A673 (cell line): ENCODE measurements at regions not wholly inside any gene's neighbourhood (a gene's known extent, or its start where the extent isn't known, plus 50 kb on each side); places are given as distances from the start of the nearest gene placed in this dataset.

Experiments used
- BruUV-seq: library from RNA; stranded (reverse); fragments of 400-500 nt; replicated peaks from 2 replicates; lab custom pipeline; 2021; lab: Mats Ljungman, UMichigan
- CTCF ChIA-PET: fragments of 300-600 bp; sonication (Branson Sonifier 250); formaldehyde crosslinking; loops from one replicate; lab custom pipeline; 2022; ENCODE audit warnings: antibody characterized with exemption; lab: Charles Lee
- POLR2A ChIA-PET: fragments of 300-600 bp; sonication (Branson Sonifier 250); formaldehyde crosslinking; loops from one replicate; lab custom pipeline; 2022; ENCODE audit warnings: antibody characterized with exemption; ENCODE audit not compliant: low non-redundant PET; lab: Charles Lee
- DNase-seq: peaks from one replicate; pipeline ENCODE4 v3.0.0-alpha.2; 2015; ENCODE audit warnings: low spot score
- H3K27ac ChIP-seq: fragments of 200-600 bp; sonication (generic); 2 replicates; pipeline ENCODE4 v1.5.1; 2016; ENCODE audit warnings: mixed run types, low read depth, mild to moderate bottlenecking, mixed read lengths, antibody characterized with exemption, low read length; ENCODE audit not compliant: poor library complexity, severe bottlenecking
- H3K27me3 ChIP-seq: fragments of 200-600 bp; sonication (generic); replicated peaks from 2 replicates; pipeline ENCODE4 v1.6.1; 2017; ENCODE audit warnings: mixed run types, low read depth, mild to moderate bottlenecking, mixed read lengths, antibody characterized with exemption, low read length; ENCODE audit not compliant: insufficient read depth, poor library complexity
- H3K36me3 ChIP-seq: fragments of 200-600 bp; sonication (generic); 2 replicates; pipeline ENCODE4 v1.6.1; 2016; ENCODE audit warnings: mixed run types, mild to moderate bottlenecking, mixed read lengths, antibody characterized with exemption, low read length; ENCODE audit not compliant: insufficient read depth, poor library complexity, severe bottlenecking
- H3K4me1 ChIP-seq: fragments of 200-600 bp; sonication (generic); 2 replicates; pipeline ENCODE4 v1.6.1; 2017; ENCODE audit warnings: mixed run types, mild to moderate bottlenecking, mixed read lengths, antibody characterized with exemption, low read length; ENCODE audit not compliant: insufficient read depth, poor library complexity, severe bottlenecking
- H3K4me3 ChIP-seq: fragments of 200-600 bp; sonication (generic); 2 replicates; pipeline ENCODE4 v1.5.1; 2016; ENCODE audit warnings: low read depth, mixed run types, mild to moderate bottlenecking, mixed read lengths, low read length; ENCODE audit not compliant: poor library complexity, severe bottlenecking
- H3K9me3 ChIP-seq: fragments of 200-600 bp; sonication (generic); 2 replicates; pipeline ENCODE4 v1.6.1; 2016; ENCODE audit warnings: mixed run types, low read depth, mild to moderate bottlenecking, mixed read lengths, antibody characterized with exemption, low read length; ENCODE audit not compliant: poor library complexity, severe bottlenecking
- CTCF ChIP-seq: fragments of 300-800, 200-600 bp; sonication (generic); conservative IDR thresholded peaks from 2 replicates; pipeline ENCODE4 v1.5.1; 2017; ENCODE audit warnings: low read depth, mild to moderate bottlenecking, antibody characterized with exemption, low read length, moderate library complexity, mixed read lengths
- EZH2 ChIP-seq: fragments of 200-600 bp; sonication (generic); IDR thresholded peaks from 2 replicates; pipeline ENCODE4 v1.6.1; 2017; ENCODE audit warnings: borderline replicate concordance, low read depth, mild to moderate bottlenecking, mixed read lengths, antibody characterized with exemption, low read length; ENCODE audit not compliant: poor library complexity, severe bottlenecking
- intact Hi-C: fragments of 100-400 bp; cut with micrococcal nuclease; formaldehyde crosslinking; loops from one replicate; pipeline ENCODE4 v1.10.0; 2022; ENCODE audit not compliant: unreplicated experiment

- no peak for DNase-seq
- intact Hi-C loops = no loop called here
- Histone ChIP-seq H3K9me3 (peaks cover 3% of the 10 kb centered on the region), H3K27me3 (no peaks in the 10 kb centered on the region), H3K4me3 (no peak overlapping the region), H3K27ac (no peak overlapping the region), H3K36me3 (no peaks in the 10 kb centered on the region), H3K4me1 (no peaks in the 10 kb centered on the region)
- POLR2A ChIA-PET = no interaction called here
- no peak for TF ChIP-seq CTCF
- no peak for TF ChIP-seq EZH2
- no TSS peak for BruUV-seq
- CTCF ChIA-PET = no interaction called here
Measured at GRCh38 chr7:125834421-125834820, 904.8 kb upstream of the POT1 start.

DNA sequence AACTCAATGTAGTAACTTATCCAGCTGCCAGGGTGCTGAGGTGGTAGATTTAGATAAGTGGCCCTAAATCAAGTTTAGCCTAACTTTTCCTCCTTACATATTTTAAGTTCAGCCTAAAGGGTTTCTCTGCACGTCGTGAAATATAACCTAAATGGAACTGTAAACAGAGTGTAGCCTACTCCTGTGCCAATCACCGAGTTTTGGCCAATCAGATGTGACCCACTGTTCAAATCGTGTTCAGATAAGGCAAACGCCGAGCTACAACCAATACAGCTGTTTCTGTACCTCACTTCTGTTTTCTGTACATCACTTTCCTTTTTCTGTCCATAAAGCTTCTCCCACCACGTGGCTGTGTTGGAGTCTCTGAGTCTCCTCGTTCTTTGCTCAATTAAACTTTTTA lies 904.2 kb upstream of the POT1 start:
- ChIA-PET CTCF (no interaction called here), POLR2A (no interaction called here)
- Histone ChIP-seq H3K4me3 (no peak overlapping the region), H3K27me3 (no peaks in the 10 kb centered on the region), H3K4me1 (no peaks in the 10 kb centered on the region), H3K36me3 (no peaks in the 10 kb centered on the region), H3K9me3 (no peaks in the 10 kb centered on the region), H3K27ac (no peak overlapping the region)
- no peak for TF ChIP-seq EZH2
- TF ChIP-seq CTCF = no peak
- no TSS peak for BruUV-seq
- intact Hi-C loops = no loop called here
- DNase-seq = no peak

- CTCF ChIA-PET = no interaction called here
- POLR2A ChIA-PET = no interaction called here
- intact Hi-C loops = no loop called here
Measured at GRCh38 chr7:125830743-125831142, 901.1 kb upstream of the POT1 start.

More at GRCh38 chr7:125830743-125831142, 901.1 kb upstream of the POT1 start:
- no TSS peak for BruUV-seq
- H3K4me3 ChIP-seq = no peak overlapping the region
- H3K36me3 ChIP-seq = no peaks in the 10 kb centered on the region
- DNase-seq = no peak
- no peaks in the 10 kb centered on the region for H3K9me3 ChIP-seq
- no peaks in the 10 kb centered on the region for H3K4me1 ChIP-seq
- no peak for TF ChIP-seq CTCF
- TF ChIP-seq EZH2 = no peak
- no peak overlapping the region for H3K27ac ChIP-seq
- H3K27me3 ChIP-seq = no peaks in the 10 kb centered on the region
